Smooth muscle cell (in vitro differentiated cells): ENCODE measurements at regions not wholly inside any gene's neighbourhood (a gene's known extent, or its start where the extent isn't known, plus 50 kb on each side); places are given as distances from the start of the nearest gene placed in this dataset.
A peak's percentile ranks its signal among the peaks of the same experiment; 100 is the strongest.

Source experiments
- DNase-seq: peaks from one replicate; lab custom pipeline; 2025; ENCODE audit not compliant: unreplicated experiment; lab: John Stamatoyannopoulos, UW
- H2AFZ ChIP-seq: fragments of 200-600 bp; sonication (generic); 2 replicates; pipeline ENCODE4 v1.6.0; 2016; ENCODE audit warnings: antibody characterized with exemption, low read depth, mild to moderate bottlenecking
- H3F3A ChIP-seq: fragments of 200-600 bp; sonication (generic); 2 replicates; pipeline ENCODE4 v1.6.0; 2017; ENCODE audit warnings: antibody characterized with exemption, low read depth
- H3K27ac ChIP-seq: fragments of 200-600 bp; sonication (generic); 2 replicates; pipeline ENCODE4 v1.5.1; 2016; ENCODE audit warnings: low read depth, mild to moderate bottlenecking
- H3K27me3 ChIP-seq: fragments of 200-600 bp; sonication (generic); 2 replicates; pipeline ENCODE4 v1.6.1; 2016; ENCODE audit warnings: low read depth, mild to moderate bottlenecking
- H3K36me3 ChIP-seq: fragments of 200-600 bp; sonication (generic); 2 replicates; pipeline ENCODE4 v1.5.1; 2016; ENCODE audit warnings: low read depth
- H3K4me1 ChIP-seq: fragments of 200-600 bp; sonication (generic); 2 replicates; pipeline ENCODE4 v1.5.1; 2016; ENCODE audit warnings: low read depth
- H3K4me2 ChIP-seq: fragments of 200-600 bp; sonication (generic); 2 replicates; pipeline ENCODE4 v1.6.0; 2016; ENCODE audit warnings: mild to moderate bottlenecking
- H3K4me3 ChIP-seq: fragments of 200-600 bp; sonication (generic); 2 replicates; pipeline ENCODE4 v1.5.1; 2016; ENCODE audit warnings: mild to moderate bottlenecking
- H3K79me2 ChIP-seq: fragments of 200-600 bp; sonication (generic); 2 replicates; pipeline ENCODE4 v1.6.0; 2016; ENCODE audit warnings: low read depth, mild to moderate bottlenecking
- H3K9ac ChIP-seq: fragments of 200-600 bp; sonication (generic); 2 replicates; pipeline ENCODE4 v1.6.0; 2016; ENCODE audit warnings: low read depth
- H3K9me3 ChIP-seq: fragments of 200-600 bp; sonication (generic); replicated peaks from 2 replicates; pipeline ENCODE4 v1.5.1; 2016; ENCODE audit warnings: low read depth
- H4K20me1 ChIP-seq: fragments of 200-600 bp; sonication (generic); 2 replicates; pipeline ENCODE4 v1.6.0; 2016; ENCODE audit warnings: low read depth
- whole genome bisulfite sequencing: methylation state at CpG from one replicate; pipeline ENCODE4 v1.1.7; 2016; ENCODE audit warnings: low lambda C conversion rate; 5-methylcytosine and 5-hydroxymethylcytosine counted together
- TF ChIP-seq, protein P1 (sequence below): fragments of 200-600 bp; sonication (generic); IDR thresholded peaks from 2 replicates; pipeline ENCODE4 v1.5.1; 2017; ENCODE audit warnings: borderline replicate concordance, mild to moderate bottlenecking, antibody characterized with exemption; ENCODE audit not compliant: insufficient read depth, poor library complexity, severe bottlenecking

DNA sequence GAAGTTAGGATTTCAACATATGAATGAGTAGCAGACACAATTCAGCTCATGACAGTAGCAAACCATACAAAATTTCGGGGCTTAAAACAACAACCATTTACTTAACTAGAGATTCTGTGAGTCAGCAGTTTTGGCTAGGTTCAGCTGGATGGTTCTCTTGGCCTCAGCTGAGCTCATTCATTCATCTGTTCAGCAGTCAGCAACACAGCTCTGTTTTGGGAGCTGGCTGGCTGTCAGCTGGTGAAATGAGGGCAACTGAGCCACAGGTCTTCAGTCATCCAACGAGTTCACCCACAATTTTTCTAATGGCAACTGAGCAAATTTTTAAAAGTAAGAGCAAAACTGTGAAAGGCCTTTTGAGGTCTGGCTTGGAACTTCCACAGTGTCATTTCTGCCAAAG, 2005.1 kb upstream of the AGA start:
- 67% methylated on average over 2 of the region's 2 CpGs for WGBS
- TF ChIP-seq, protein P1, sequence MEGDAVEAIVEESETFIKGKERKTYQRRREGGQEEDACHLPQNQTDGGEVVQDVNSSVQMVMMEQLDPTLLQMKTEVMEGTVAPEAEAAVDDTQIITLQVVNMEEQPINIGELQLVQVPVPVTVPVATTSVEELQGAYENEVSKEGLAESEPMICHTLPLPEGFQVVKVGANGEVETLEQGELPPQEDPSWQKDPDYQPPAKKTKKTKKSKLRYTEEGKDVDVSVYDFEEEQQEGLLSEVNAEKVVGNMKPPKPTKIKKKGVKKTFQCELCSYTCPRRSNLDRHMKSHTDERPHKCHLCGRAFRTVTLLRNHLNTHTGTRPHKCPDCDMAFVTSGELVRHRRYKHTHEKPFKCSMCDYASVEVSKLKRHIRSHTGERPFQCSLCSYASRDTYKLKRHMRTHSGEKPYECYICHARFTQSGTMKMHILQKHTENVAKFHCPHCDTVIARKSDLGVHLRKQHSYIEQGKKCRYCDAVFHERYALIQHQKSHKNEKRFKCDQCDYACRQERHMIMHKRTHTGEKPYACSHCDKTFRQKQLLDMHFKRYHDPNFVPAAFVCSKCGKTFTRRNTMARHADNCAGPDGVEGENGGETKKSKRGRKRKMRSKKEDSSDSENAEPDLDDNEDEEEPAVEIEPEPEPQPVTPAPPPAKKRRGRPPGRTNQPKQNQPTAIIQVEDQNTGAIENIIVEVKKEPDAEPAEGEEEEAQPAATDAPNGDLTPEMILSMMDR, result no peak
- Histone ChIP-seq H3K27me3 (no peaks in the 10 kb centered on the region), H3K4me1 (no peaks in the 10 kb centered on the region), H3K4me3 (no peak overlapping the region), H4K20me1 (no peaks in the 10 kb centered on the region), H3K9me3 (no peaks in the 10 kb centered on the region), H2AFZ (no peak overlapping the region), H3K9ac (no peak overlapping the region), H3K36me3 (no peaks in the 10 kb centered on the region), H3F3A (no peaks in the 10 kb centered on the region), H3K79me2 (no peaks in the 10 kb centered on the region), H3K27ac (no peak overlapping the region), H3K4me2 (no peak overlapping the region)
- no peak for DNase-seq

DNA sequence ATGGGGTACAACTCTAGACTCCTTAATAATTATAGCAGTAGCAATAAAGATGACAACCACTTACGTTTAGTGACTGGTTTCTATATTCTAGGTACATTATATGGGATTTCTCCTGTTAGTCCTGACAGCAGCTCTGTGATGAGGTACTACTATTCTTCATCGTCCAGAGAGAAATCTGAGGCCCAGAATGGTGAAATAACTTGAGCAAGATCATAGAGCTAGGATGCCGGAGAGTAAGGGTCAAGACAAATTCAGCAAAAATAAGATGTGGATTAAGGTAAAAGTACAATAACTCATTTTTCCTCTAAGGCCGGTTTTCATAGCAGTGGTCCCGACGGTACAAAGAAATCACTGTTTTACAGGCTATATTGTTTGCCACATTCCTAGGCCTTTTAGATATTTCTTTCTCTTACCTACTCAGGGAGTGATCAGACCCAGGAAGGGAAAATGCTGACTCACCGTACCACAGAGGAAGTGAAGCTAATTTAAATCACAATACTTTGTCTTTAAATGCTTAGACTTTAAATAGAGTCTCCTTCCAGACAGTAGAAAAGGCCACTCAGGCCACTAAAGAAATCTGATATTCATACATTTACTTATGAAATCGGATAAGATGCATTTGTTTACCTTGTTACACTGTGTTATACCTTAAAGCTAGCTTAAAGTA, 2023.0 kb upstream of the AGA start:
- H3K9ac ChIP-seq, result no peak overlapping the region
- H3F3A ChIP-seq, result no peaks in the 10 kb centered on the region
- no peaks in the 10 kb centered on the region for H4K20me1 ChIP-seq
- no peak overlapping the region for H3K4me3 ChIP-seq
- TF ChIP-seq, protein P1, result no peak
- DNase-seq, result no peak
- no peaks in the 10 kb centered on the region for H3K36me3 ChIP-seq
- peak overlapping the region; percentile 59 for H2AFZ ChIP-seq
- H3K4me1 ChIP-seq, result peaks cover 5% of the 10 kb centered on the region
- no peak overlapping the region for H3K4me2 ChIP-seq
- no peaks in the 10 kb centered on the region for H3K9me3 ChIP-seq
- H3K27me3 ChIP-seq, result no peaks in the 10 kb centered on the region
- no peak overlapping the region for H3K27ac ChIP-seq
- WGBS, result 62% methylated on average over 8 of the region's 8 CpGs
- no peaks in the 10 kb centered on the region for H3K79me2 ChIP-seq

DNA sequence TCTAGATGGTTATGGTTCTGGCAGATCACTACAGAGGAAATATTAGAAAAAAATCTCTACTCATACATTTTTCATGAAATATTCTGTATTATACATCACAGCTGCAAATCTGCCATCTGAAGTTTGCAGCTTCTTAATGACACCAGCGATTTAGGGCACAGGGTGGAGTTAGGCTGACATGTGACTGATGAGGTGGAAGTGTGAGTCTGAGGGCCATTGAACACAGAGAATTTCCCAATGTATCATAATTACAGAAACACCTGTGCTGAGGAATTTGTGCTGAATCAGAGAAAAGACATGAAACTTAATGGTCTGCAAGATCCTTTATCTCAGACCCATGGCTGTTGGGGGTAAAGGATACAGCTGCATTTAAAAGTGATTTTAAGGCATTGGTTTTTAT, 2025.6 kb upstream of the AGA start:
- no peaks in the 10 kb centered on the region for H3K79me2 ChIP-seq
- no peak overlapping the region for H2AFZ ChIP-seq
- WGBS, result 78% methylated on average over 1 of the region's 1 CpG
- no peaks in the 10 kb centered on the region for H3K27me3 ChIP-seq
- H3K4me2 ChIP-seq, result no peak overlapping the region
- H3K9ac ChIP-seq, result no peak overlapping the region
- TF ChIP-seq, protein P1, result no peak
- no peak overlapping the region for H3K27ac ChIP-seq
- no peaks in the 10 kb centered on the region for H3K36me3 ChIP-seq
- no peak for DNase-seq
- H3F3A ChIP-seq, result no peaks in the 10 kb centered on the region
- H3K9me3 ChIP-seq, result no peaks in the 10 kb centered on the region
- no peaks in the 10 kb centered on the region for H4K20me1 ChIP-seq
- H3K4me1 ChIP-seq, result peaks cover 5% of the 10 kb centered on the region
- no peak overlapping the region for H3K4me3 ChIP-seq

DNA sequence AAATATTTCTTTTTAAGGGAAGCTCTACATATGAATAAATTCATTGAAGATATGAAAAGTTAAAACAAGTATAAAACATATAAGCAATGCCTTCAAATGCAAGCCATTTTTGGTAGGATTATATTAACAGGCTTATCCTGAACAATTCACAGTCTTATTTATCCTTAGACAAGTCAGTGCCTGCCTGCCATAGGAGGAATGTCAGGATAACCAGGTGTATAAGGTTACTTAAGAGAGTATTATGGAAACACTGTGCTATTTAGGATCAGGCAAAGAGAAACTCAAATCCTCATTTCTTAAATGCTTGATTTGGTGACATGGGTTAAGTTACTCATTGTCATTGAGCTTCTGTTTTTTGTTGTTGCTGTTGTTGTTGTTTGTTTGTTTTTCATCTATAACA, 2029.9 kb upstream of the AGA start:
- H3K4me1 ChIP-seq, result no peaks in the 10 kb centered on the region
- H3K4me3 ChIP-seq, result no peak overlapping the region
- no peak for DNase-seq
- H2AFZ ChIP-seq, result no peak overlapping the region
- no peaks in the 10 kb centered on the region for H4K20me1 ChIP-seq
- H3K36me3 ChIP-seq, result no peaks in the 10 kb centered on the region
- TF ChIP-seq, protein P1, result no peak
- H3K9me3 ChIP-seq, result no peaks in the 10 kb centered on the region
- H3K4me2 ChIP-seq, result no peak overlapping the region
- no peaks in the 10 kb centered on the region for H3K27me3 ChIP-seq
- no peaks in the 10 kb centered on the region for H3K79me2 ChIP-seq
- no peak overlapping the region for H3K27ac ChIP-seq
- no peaks in the 10 kb centered on the region for H3F3A ChIP-seq
- H3K9ac ChIP-seq, result no peak overlapping the region
